GM21423 (cell line): ENCODE measurements at regions not wholly inside any gene's neighbourhood (a gene's known extent, or its start where the extent isn't known, plus 50 kb on each side); places are given as distances from the start of the nearest gene placed in this dataset.
A peak's percentile ranks its signal among the peaks of the same experiment; 100 is the strongest.

Experiments used
- ATAC-seq: cut with Tn5 transposase; IDR thresholded peaks from one replicate; pipeline ENCODE4 v1.9.1; 2021; ENCODE audit warnings: mild to moderate bottlenecking, moderate library complexity; ENCODE audit not compliant: unreplicated experiment

DNA sequence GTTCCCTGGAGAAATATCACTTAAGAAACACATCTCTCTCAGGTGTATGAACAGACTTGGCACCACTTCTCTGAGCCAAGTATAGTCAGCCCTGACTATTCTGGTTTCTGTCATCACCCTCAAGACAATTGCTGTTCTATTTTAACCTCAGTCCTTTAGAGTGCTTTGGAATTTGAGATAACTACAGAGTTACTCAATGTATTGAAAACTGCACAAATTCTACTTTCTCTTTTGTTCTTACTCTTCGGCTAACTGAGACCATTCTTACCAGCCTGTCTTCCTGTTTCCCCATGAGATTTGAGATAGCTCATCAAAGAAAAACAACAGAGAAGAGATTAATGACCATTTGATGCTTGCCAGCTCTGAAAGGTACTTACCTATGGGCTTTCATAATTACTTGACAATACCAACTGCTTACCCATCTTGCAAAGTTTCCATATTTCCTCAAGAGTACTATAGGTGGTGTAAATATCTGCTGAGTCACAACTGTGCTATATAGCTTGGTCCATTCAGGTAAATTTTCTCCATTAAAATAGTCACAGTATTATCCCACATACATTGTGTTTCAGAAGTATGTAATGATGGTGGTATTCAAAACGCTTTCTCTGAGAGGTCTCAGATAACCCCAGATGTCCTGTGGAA is 467.5 kb upstream of the CHST9 start:
- peak; percentile 74 for ATAC-seq

GRCh38 chr18:27649621-27650020 is 464.5 kb upstream of the CHST9 start:
- no peak for ATAC-seq

- no peak for ATAC-seq
Observed at GRCh38 chr18:27645929-27646328, 460.8 kb upstream of the CHST9 start.

GRCh38 chr18:27636576-27637085 is 451.5 kb upstream of the CHST9 start:
- ATAC-seq, result no peak

GRCh38 chr18:27632706-27633105 is 447.6 kb upstream of the CHST9 start:
- ATAC-seq, result no peak

DNA sequence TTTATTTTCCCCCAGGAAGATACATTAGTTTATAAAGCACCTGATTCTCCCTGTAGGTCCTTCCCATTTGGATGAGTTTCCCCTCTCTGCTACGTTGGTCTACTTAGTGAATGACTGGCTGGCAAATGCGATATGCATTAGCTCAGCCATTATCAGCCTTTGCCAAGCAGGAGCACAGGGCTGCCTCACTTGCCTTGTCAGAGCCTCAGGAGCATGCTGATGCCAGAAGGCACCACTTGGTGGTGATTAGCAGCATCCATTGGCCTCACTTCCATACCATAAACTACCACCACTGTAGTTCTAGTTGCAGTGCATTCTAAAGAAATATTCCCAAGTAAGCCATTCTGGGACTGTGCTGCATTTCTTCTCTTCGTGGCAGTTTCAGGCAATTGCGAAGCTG is 442.8 kb upstream of the CHST9 start:
- ATAC-seq, result no peak

DNA sequence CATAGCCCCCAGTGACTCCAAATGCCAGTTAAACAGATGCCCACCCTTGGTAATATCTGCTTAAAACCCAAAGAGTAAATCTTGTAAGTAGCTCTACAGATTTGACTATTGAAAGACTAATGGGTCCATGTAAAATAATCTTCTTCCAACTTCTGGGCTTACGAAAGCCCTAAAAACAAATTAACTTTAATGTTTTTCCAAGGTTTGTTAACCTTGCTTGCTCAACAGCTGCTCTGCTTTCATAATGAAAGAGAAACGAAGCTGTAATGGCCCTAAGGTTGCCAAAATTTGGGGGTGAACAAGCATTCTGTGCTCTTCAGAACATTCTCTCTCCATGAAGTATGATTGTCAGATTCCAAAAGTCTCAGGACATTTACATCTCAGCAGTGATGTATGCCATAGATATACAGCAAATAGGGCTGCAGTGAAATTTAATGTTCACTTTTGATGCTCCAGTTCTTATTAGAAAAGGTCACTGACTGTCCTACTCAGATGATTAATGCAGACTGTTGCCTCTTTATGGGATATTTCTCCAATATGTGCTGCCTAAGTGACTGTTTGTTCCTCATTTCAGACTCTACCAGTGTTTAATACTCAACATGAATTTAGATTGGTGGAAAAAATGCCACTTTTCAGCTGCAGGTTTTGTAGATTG is 436.3 kb upstream of the CHST9 start:
- no peak for ATAC-seq

GRCh38 chr18:27619906-27620305 is 434.8 kb upstream of the CHST9 start:
- ATAC-seq, result no peak

DNA sequence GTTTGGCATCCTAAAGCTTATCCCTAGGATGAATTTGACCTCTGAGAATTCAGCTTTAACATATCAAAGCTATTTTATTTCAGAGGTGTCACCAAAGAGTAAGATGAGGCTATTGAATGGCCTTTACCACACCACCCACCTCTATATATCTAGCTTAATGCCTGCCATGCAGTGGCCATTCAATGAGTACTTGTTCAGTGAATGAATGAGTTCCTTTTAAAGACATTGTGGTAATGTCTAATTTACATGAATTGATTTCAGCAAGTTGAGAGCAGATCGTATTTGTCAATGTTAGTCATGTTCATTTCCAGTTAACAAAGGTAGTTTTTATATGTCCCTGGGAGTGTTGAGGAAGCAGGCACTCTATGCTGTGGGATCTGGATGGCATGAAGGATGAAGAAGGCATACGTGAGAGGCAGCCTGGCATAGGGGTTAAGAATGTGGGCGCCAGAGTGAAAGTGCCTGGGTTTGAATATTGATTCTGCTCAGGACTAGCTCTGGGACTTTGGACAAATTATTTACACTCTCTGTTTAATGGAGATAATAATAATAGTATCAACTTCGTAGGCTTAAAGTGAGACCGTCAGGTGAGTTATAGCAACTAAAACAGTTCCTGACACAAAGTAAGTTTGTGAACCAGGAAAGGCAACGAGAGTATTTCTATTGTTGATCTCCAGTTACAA is 434.1 kb upstream of the CHST9 start:
- ATAC-seq, result no peak

GRCh38 chr18:27616324-27616723 is 431.2 kb upstream of the CHST9 start:
- no peak for ATAC-seq

- no peak for ATAC-seq
Observed at GRCh38 chr18:27614951-27615844, 430.1 kb upstream of the CHST9 start.

- ATAC-seq, result no peak
Observed at GRCh38 chr18:27609221-27609620, 424.1 kb upstream of the CHST9 start.

GRCh38 chr18:27608742-27609141 is 423.6 kb upstream of the CHST9 start:
- ATAC-seq, result no peak

DNA sequence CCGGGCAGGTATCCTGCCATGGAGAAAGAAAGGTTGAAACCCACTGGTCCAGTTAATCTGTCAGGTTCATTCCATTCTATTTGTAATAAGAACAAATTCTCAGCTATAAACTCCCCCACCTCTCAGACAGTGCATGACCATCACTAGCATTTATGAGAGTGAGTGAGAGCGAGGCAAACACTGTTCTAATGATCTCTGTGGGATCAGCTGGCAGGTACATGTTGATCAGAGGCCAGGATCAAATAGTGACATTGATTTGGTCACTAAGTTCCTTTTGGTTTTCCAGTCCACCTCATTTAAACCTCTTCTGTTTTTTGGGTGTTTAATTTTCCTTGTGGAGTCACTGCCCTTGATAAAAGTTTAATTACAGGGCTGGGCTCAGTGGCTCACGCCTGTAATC is 423.1 kb upstream of the CHST9 start:
- ATAC-seq, result no peak

DNA sequence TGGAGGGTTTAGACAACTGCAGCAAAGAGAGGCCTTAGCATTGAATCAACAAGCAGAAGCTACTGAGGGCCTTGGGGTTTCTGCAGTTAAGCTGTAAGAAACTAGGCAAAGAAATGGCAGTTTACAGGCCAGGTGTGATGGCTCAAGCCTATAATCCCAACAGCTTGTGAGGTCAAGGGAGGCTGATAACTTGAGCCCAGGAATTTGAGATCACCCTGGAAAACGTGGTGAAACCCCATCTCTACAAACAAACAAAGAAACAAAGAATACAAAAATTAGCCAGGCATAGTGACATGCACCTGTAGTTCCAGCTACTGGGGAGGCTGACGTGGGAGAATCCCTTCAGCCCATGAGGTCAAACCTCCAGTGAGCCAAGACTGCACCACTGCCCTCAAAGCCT is 421.6 kb upstream of the CHST9 start:
- ATAC-seq, result no peak

DNA sequence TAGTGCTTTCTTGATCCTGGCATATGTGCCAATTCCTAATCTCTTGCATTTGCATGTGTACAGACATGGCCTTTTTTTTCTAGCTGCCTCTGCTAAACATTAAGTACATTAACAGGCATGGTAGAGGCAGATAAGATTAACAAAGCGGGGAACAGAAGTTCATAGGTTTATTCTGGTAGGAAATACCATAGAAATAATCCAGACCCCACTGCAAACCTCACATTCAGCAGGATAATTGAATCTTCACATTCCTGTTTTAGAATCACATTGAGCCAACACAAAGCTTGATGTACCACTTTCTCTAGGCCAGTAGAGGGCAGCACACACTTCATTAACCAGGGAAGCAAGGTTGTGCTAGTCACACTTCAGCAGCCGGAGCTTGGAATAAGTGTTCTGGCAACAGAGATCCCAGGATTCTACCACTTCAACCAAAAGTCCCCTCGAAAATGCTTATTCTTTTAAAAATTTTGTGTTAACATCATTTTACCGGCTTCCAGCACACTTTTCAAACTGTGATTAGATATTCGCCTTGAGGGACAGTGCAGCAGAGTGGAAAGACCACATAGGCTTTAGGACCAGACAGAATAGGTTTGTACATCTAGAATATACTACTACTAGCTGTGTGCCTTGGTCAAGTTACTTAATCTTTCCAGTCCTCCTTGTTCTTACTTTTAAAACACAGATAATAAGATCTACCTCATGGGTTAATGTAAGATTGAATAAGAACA is 420.2 kb upstream of the CHST9 start:
- ATAC-seq, result peak; percentile 71

DNA sequence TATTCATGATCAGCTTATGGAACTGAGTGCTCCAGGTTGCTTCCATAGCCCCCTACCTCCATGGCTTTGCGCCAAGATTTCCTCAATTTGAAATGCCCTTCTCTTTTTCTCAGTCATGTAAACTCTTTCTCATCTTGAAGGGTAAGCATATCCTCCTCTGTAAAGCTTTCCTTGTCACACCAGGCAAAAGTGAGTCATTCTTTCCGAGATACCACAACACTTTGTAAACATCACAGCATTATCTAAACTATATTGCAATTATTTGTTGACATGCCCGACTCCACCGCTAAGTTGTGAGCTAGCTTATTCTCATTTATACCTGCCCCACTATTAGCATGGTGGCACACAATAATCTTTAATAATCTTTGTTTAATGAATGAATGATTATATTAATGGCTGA is 419.5 kb upstream of the CHST9 start:
- no peak for ATAC-seq

- ATAC-seq, result no peak
Observed at GRCh38 chr18:27602092-27602491, 417.0 kb upstream of the CHST9 start.

DNA sequence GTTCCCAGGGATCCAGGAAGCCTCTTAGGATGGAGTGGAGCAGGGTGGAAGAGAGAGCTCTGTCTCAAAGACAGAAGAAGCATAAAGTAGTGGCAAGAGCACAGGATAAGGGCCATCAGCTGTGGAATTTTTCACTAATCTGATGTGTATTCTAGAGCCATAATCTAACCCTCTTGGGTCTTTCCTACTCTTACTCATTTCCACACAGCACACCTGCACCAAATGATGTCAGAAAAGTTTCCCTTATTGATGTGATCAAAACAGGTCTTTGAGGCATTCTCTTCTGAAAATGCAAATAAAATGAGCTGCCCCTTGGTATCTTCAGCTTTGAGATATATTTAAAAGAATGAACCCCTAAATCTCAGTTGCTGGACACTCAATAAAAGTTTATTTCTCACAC is 415.1 kb upstream of the CHST9 start:
- no peak for ATAC-seq

- peak; percentile 73 for ATAC-seq
Observed at GRCh38 chr18:27599202-27599829, 414.2 kb upstream of the CHST9 start.
